ENCODE measurements at regions not wholly inside any gene's neighbourhood (a gene's known extent, or its start where the extent isn't known, plus 50 kb on each side); places are given as distances from the start of the nearest gene placed in this dataset.

DNA sequence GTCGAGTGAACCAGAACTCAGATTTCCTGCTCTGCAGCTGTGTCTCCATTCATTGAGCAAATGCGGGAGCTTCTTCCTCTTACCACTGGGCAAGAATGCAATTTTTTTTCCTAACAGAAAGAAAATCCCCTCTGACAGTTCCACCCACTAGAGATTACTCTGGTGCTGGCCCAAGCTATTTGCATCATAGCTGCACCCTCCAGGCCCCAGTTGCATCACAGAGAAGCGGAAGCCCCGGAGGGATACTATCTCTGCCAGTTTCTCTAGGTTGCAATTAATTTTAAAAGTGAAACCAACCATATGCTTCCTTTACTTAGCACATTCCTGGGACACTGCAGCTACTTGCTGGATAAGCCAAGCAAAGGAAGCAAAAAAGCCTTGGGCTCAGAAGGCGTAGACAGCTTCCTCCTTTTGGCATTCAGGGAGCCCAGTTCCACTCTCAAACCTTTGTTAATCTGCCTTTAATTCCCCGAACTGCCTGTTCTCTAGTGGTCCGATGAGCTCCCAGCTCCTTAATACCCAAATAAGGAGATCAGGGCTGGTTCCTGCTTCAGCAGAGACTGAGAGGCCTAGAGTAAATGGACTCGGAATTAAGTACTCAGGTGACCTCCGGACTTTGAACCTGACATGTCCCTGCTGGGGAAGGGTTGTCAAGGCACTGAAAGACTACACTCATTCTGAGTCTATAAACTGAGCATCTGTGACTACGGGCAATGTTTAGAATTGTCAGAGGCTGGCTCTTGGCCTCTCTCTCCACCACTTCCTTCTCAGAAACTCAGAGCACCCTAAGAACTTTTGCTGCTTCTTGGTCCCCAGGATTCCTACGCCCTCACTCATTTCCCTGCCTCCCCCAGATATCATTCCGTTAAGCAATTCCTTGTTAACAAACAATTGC is 72.5 kb upstream of the TNFSF18 start (continued):
- TF ChIP-seq, protein P1, sequence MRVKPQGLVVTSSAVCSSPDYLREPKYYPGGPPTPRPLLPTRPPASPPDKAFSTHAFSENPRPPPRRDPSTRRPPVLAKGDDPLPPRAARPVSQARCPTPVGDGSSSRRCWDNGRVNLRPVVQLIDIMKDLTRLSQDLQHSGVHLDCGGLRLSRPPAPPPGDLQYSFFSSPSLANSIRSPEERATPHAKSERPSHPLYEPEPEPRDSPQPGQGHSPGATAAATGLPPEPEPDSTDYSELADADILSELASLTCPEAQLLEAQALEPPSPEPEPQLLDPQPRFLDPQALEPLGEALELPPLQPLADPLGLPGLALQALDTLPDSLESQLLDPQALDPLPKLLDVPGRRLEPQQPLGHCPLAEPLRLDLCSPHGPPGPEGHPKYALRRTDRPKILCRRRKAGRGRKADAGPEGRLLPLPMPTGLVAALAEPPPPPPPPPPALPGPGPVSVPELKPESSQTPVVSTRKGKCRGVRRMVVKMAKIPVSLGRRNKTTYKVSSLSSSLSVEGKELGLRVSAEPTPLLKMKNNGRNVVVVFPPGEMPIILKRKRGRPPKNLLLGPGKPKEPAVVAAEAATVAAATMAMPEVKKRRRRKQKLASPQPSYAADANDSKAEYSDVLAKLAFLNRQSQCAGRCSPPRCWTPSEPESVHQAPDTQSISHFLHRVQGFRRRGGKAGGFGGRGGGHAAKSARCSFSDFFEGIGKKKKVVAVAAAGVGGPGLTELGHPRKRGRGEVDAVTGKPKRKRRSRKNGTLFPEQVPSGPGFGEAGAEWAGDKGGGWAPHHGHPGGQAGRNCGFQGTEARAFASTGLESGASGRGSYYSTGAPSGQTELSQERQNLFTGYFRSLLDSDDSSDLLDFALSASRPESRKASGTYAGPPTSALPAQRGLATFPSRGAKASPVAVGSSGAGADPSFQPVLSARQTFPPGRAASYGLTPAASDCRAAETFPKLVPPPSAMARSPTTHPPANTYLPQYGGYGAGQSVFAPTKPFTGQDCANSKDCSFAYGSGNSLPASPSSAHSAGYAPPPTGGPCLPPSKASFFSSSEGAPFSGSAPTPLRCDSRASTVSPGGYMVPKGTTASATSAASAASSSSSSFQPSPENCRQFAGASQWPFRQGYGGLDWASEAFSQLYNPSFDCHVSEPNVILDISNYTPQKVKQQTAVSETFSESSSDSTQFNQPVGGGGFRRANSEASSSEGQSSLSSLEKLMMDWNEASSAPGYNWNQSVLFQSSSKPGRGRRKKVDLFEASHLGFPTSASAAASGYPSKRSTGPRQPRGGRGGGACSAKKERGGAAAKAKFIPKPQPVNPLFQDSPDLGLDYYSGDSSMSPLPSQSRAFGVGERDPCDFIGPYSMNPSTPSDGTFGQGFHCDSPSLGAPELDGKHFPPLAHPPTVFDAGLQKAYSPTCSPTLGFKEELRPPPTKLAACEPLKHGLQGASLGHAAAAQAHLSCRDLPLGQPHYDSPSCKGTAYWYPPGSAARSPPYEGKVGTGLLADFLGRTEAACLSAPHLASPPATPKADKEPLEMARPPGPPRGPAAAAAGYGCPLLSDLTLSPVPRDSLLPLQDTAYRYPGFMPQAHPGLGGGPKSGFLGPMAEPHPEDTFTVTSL (CRISPR knock-in tag; IDR thresholded peaks at IDR 0.05; ENCODE audit: borderline replicate concordance) = peak; percentile 51; the same call in 1 of the 2 replicates
- TF ChIP-seq ZSCAN22 (CRISPR knock-in tag; IDR thresholded peaks at IDR 0.05) = no peak
- no peak for TF ChIP-seq ZNF296 (CRISPR knock-in tag; conservative IDR thresholded peaks at IDR 0.05)
- TF ChIP-seq ZNF570 (CRISPR knock-in tag; IDR thresholded peaks at IDR 0.05; ENCODE audit: borderline replicate concordance) = no peak
- no peak for TF ChIP-seq ZNF337 (CRISPR knock-in tag; IDR thresholded peaks at IDR 0.05; ENCODE audit: borderline replicate concordance, low read depth)
- TF ChIP-seq MIER2 (CRISPR knock-in tag; IDR thresholded peaks at IDR 0.05) = no peak
- peak; percentile 83 for TF ChIP-seq ELF3 (CRISPR knock-in tag; IDR thresholded peaks at IDR 0.05)
- no peak for TF ChIP-seq ZNF282 (IDR thresholded peaks at IDR 0.05; ENCODE audit: partially characterized antibody)
- peak; percentile 57; the same call in 1 of the 2 replicates for TF ChIP-seq HOXA3 (CRISPR knock-in tag; IDR thresholded peaks at IDR 0.05)
- no peak for TF ChIP-seq HOXA7 (CRISPR knock-in tag; IDR thresholded peaks at IDR 0.05)
- TF ChIP-seq TOE1 (CRISPR knock-in tag; IDR thresholded peaks at IDR 0.05) = no peak
- TF ChIP-seq BCL6 (CRISPR knock-in tag; IDR thresholded peaks at IDR 0.05) = peak; percentile 64
- TF ChIP-seq POGZ (CRISPR knock-in tag; IDR thresholded peaks at IDR 0.05) = peak; percentile 72
- TF ChIP-seq ATRX (CRISPR knock-in tag; IDR thresholded peaks at IDR 0.05; ENCODE audit: borderline replicate concordance) = no peak
- TF ChIP-seq ELF1 (CRISPR knock-in tag; IDR thresholded peaks at IDR 0.05) = peak; percentile 44
- 0 out of 2 replicates have a peak, but pooled peaks have one; percentile 41 for TF ChIP-seq NAIF1 (CRISPR knock-in tag; IDR thresholded peaks at IDR 0.05; ENCODE audit: borderline replicate concordance)
- no peak for TF ChIP-seq JDP2 (CRISPR knock-in tag; IDR thresholded peaks at IDR 0.05; ENCODE audit: borderline replicate concordance)
- TF ChIP-seq, protein P2, sequence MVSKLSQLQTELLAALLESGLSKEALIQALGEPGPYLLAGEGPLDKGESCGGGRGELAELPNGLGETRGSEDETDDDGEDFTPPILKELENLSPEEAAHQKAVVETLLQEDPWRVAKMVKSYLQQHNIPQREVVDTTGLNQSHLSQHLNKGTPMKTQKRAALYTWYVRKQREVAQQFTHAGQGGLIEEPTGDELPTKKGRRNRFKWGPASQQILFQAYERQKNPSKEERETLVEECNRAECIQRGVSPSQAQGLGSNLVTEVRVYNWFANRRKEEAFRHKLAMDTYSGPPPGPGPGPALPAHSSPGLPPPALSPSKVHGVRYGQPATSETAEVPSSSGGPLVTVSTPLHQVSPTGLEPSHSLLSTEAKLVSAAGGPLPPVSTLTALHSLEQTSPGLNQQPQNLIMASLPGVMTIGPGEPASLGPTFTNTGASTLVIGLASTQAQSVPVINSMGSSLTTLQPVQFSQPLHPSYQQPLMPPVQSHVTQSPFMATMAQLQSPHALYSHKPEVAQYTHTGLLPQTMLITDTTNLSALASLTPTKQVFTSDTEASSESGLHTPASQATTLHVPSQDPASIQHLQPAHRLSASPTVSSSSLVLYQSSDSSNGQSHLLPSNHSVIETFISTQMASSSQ (IDR thresholded peaks at IDR 0.05; ENCODE audit: low read depth) = peak; percentile 56
- TF ChIP-seq, protein P2 (CRISPR knock-in tag; IDR thresholded peaks at IDR 0.05; ENCODE audit: borderline replicate concordance) = peak; percentile 62; the same call in 1 of the 2 replicates
